ENCODE measurements at regions not wholly inside any gene's neighbourhood (a gene's known extent, or its start where the extent isn't known, plus 50 kb on each side); places are given as distances from the start of the nearest gene placed in this dataset.
"Not testable (repeated sequence)": the region's sequence is repeated elsewhere in the genome, so short reads cannot be mapped to it uniquely, and the experiment has no call there.

GRCh38 chr4:73671348-73671747, 51.1 kb upstream of the RASSF6 start:
- not testable (repeated sequence) for DNase-seq

- no peak for DNase-seq
Measured at GRCh38 chr4:73673286-73673685, 53.0 kb upstream of the RASSF6 start.

DNA sequence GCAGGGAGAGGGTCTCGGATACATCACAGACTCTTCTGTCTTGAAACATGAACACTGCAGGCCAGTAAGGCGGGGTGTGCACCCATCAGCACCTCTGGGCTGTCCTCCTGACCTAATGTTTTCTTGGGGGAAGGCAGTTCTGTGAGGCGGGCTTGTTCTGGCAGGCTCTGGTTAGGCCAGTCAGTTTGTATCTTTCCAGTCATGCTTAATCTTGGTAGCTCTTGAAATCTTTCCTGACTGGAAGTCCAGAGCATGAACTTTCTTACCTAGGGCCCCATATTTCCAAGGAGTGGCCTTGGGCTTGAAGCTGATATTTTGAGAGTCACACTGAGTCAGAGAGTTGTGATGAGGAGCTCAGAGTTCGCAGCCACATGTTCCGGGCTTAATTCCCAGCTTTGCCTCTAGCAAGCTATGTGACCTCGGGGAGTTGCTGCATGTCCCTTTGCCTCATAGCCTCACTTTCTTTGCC, 54.2 kb upstream of the RASSF6 start:
- no peak for DNase-seq

GRCh38 chr4:73675623-73676022, 55.4 kb upstream of the RASSF6 start:
- DNase-seq: peak in 1 of 2 experiments; percentile 45

- DNase-seq: no peak
Measured at GRCh38 chr4:73676136-73676535, 55.9 kb upstream of the RASSF6 start.

- DNase-seq: peak; percentile 21 to 78
Measured at GRCh38 chr4:73676861-73677323, 56.7 kb upstream of the RASSF6 start.

GRCh38 chr4:73679836-73680235, 59.6 kb upstream of the RASSF6 start:
- no peak for DNase-seq

DNA sequence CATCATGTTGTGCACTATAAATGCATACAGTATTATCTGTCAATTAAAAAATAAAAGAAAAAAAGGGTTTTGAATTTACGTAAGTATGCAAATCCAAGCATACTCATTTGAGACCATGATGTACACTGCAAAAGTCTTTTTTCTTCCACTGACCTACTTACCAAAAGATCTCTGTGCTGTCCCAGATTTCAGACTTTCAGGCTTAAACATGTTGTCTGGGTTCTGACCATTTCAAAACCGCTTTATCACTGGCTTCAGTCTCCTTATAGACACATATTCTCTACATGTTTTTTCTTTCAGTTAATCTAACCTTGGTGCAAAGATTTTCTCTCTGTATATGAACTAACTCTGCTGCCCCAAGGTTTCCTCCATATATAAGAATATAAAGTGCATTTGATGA, 58.6 kb upstream of the CXCL8 start:
- no peak for DNase-seq

- DNase-seq: no peak
Measured at GRCh38 chr4:73682508-73682907, 57.9 kb upstream of the CXCL8 start.

DNA sequence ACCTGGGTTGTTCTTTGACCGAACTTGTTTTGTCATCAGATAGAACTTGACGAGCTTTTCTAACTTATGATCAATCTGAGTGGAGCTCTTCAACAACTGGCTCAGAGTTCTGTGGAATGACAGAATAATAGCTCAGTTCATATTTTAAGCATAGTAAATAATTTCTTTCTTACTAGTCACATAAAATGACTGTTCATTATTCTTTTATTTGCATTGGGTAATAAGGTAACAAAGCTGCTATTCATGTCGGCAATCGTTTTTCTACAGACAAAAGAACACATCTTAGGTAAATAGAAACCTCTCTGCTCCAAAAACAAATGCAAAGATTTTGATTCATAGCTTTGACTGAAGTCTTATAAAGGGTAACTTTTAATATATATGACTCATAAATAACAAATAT, 57.3 kb upstream of the CXCL8 start:
- peak in 1 of 2 experiments; percentile 22 for DNase-seq

- no peak for DNase-seq
Measured at GRCh38 chr4:73683456-73683855, 56.9 kb upstream of the CXCL8 start.

DNA sequence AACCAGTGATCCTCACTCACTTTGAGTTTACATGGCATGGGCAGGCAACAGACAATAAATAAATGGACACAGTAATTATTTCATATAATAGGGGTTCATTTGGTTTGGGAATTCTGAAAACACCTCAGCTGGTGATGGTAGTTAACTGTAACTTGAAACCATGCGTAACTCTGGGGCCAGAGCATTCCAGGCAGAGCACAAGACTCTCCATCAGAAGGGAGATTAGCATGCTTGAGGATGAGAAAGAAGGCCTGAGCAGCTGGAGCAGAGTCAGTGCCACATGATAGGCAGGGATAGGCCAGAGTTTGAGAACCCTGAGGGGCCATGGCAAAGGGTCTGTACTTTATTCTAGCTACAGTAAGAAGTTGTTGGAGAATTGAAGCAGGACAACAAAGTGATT, 56.3 kb upstream of the CXCL8 start:
- DNase-seq: no peak

DNA sequence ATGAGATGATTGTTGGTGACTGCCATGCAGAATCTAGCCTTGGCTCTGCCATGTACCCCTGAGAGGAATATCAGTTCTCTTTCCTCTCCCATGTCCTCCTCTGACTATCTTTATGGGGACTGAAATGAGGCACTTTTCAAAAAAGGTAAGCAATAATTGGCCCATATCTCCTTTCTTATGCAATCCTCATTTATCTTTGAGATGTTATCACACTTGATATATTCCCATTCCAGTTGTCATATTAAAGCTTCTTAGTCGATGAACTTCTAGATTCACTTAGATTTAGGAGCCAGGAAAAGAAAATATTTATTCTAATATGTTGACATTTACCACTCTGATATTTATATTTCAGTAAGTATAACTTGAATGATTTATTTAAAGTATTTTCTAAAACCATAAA, 55.3 kb upstream of the CXCL8 start:
- DNase-seq: no peak

DNA sequence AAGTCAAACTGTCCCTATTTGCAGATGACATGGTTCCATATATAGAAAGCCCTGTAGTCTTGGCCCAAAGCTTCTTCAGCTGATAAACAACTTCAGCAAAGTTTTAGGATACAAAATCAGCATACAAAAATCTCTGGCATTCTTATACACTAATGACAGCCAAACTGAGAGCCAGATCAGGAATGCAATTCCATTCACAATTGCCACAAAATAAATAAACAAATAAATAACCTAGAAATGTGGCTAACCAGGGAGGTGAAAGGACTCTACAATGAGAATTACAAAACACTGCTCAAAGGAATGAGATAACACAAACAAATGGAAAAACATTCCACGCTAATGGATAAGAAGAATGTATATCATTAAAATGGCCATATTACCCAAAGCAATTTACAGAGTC, 52.9 kb upstream of the CXCL8 start:
- no peak for DNase-seq

GRCh38 chr4:73690051-73690738, 50.2 kb upstream of the CXCL8 start:
- no peak for DNase-seq

Measured in NCI-H2081 (cell line).